ENCODE measurements at regions not wholly inside any gene's neighbourhood (a gene's known extent, or its start where the extent isn't known, plus 50 kb on each side); places are given as distances from the start of the nearest gene placed in this dataset.

GRCh38 chr6:48307573-48307972 is 196.6 kb upstream of the PTCHD4 start:
- DNase-seq, result no peak
- no peak for TF ChIP-seq CTCF (IDR thresholded peaks at IDR 0.05)
- Histone ChIP-seq H3K9me3 (no peaks in the 10 kb centered on the region), H3K36me3 (no peaks in the 10 kb centered on the region), H3K27ac (no peak overlapping the region), H3K27me3 (no peaks in the 10 kb centered on the region), H3K4me3 (no peak overlapping the region), H3K4me1 (no peaks in the 10 kb centered on the region)
- intact Hi-C loops (cut with DNase I), result no loop called here
- ATAC-seq, result no peak

GRCh38 chr6:48290595-48290994 is 179.6 kb upstream of the PTCHD4 start:
- ATAC-seq (no peak), DNase-seq (no peak)
- Histone ChIP-seq H3K4me3 (no peak overlapping the region), H3K9me3 (no peaks in the 10 kb centered on the region), H3K27ac (no peak overlapping the region), H3K4me1 (no peaks in the 10 kb centered on the region), H3K36me3 (no peaks in the 10 kb centered on the region), H3K27me3 (no peaks in the 10 kb centered on the region)
- intact Hi-C loops (cut with DNase I), result no loop called here
- no peak for TF ChIP-seq CTCF (IDR thresholded peaks at IDR 0.05)

- Histone ChIP-seq H3K27me3 (no peaks in the 10 kb centered on the region), H3K27ac (no peak overlapping the region), H3K9me3 (no peaks in the 10 kb centered on the region), H3K4me1 (no peaks in the 10 kb centered on the region), H3K4me3 (no peak overlapping the region), H3K36me3 (no peaks in the 10 kb centered on the region)
- ATAC-seq, result no peak
- intact Hi-C loops (cut with DNase I), result no loop called here
- no peak for DNase-seq
- TF ChIP-seq CTCF (IDR thresholded peaks at IDR 0.05), result no peak
Measured at GRCh38 chr6:48289841-48290240, 178.8 kb upstream of the PTCHD4 start.

GRCh38 chr6:48281217-48281616 is 170.2 kb upstream of the PTCHD4 start:
- ATAC-seq (no peak), DNase-seq (no peak)
- no peak overlapping the region for H3K27ac ChIP-seq
- no peaks in the 10 kb centered on the region for H3K36me3 ChIP-seq
- intact Hi-C loops (cut with DNase I), result no loop called here
- H3K4me1 ChIP-seq, result no peaks in the 10 kb centered on the region
- H3K27me3 ChIP-seq, result no peaks in the 10 kb centered on the region
- TF ChIP-seq CTCF (IDR thresholded peaks at IDR 0.05), result no peak
- no peaks in the 10 kb centered on the region for H3K9me3 ChIP-seq
- no peak overlapping the region for H3K4me3 ChIP-seq

GRCh38 chr6:48280035-48280620 is 169.1 kb upstream of the PTCHD4 start:
- Histone ChIP-seq H3K4me3 (no peak overlapping the region), H3K27me3 (no peaks in the 10 kb centered on the region), H3K4me1 (no peaks in the 10 kb centered on the region), H3K27ac (no peak overlapping the region), H3K36me3 (no peaks in the 10 kb centered on the region), H3K9me3 (no peaks in the 10 kb centered on the region)
- ATAC-seq (no peak), DNase-seq (no peak)
- intact Hi-C loops (cut with DNase I), result no loop called here
- TF ChIP-seq CTCF (IDR thresholded peaks at IDR 0.05), result no peak

GRCh38 chr6:48278261-48278660 is 167.3 kb upstream of the PTCHD4 start:
- Histone ChIP-seq H3K4me1 (no peaks in the 10 kb centered on the region), H3K9me3 (no peaks in the 10 kb centered on the region), H3K36me3 (no peaks in the 10 kb centered on the region), H3K27ac (no peak overlapping the region), H3K4me3 (no peak overlapping the region), H3K27me3 (no peaks in the 10 kb centered on the region)
- no peak for TF ChIP-seq CTCF (IDR thresholded peaks at IDR 0.05)
- intact Hi-C loops (cut with DNase I), result no loop called here
- DNase-seq (no peak), ATAC-seq (no peak)
